GM19035 (cell line): ENCODE measurements at regions not wholly inside any gene's neighbourhood (a gene's known extent, or its start where the extent isn't known, plus 50 kb on each side); places are given as distances from the start of the nearest gene placed in this dataset.
"Not testable (repeated sequence)": the region's sequence is repeated elsewhere in the genome, so short reads cannot be mapped to it uniquely, and the experiment has no call there.

ENCODE experiments used
- ATAC-seq: cut with Tn5 transposase; IDR thresholded peaks from one replicate; pipeline ENCODE4 v1.9.1; 2021; ENCODE audit not compliant: unreplicated experiment

- no peak for ATAC-seq
These were observed 275.3 kb upstream of the UBE2E3 start for GRCh38 chr2:180705122-180705521.

DNA sequence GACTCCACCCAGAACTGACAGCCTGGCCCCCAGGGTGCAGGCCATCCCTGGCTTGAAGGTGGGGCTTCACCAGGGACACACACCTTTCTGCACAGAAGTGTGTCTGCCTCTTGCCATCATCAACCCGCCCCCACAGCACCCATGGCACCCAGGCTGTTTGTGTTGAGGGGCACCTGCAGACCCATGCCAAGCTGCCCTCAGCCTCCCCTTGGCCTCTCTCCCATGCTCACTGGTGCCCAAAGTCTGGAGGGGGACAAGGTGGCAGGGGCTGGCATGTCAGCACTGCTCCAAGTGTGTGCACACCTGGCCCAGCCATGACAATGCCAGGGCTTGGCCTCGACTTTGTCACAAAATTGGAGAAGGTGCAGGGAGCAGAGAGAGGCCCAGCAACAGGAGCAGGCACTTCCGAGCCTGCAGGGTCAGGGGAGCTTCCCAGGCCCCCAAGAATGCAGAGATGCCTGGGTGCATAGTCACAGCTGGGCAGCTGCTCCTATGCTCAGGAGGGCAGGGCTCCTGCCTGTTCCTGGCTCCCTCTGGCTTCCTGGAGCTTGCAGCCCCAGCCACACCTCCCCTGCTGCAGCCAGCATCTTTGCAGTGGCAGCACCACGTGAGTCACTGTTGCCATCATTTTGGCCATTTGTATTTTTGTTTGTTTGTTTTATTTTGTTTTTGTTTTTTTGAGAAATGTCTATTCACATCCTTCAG is 280.6 kb upstream of the UBE2E3 start:
- no peak for ATAC-seq

GRCh38 chr2:180698668-180699067 is 281.7 kb upstream of the UBE2E3 start:
- ATAC-seq: no peak

GRCh38 chr2:180695586-180696401 is 284.6 kb upstream of the UBE2E3 start:
- no peak for ATAC-seq

DNA sequence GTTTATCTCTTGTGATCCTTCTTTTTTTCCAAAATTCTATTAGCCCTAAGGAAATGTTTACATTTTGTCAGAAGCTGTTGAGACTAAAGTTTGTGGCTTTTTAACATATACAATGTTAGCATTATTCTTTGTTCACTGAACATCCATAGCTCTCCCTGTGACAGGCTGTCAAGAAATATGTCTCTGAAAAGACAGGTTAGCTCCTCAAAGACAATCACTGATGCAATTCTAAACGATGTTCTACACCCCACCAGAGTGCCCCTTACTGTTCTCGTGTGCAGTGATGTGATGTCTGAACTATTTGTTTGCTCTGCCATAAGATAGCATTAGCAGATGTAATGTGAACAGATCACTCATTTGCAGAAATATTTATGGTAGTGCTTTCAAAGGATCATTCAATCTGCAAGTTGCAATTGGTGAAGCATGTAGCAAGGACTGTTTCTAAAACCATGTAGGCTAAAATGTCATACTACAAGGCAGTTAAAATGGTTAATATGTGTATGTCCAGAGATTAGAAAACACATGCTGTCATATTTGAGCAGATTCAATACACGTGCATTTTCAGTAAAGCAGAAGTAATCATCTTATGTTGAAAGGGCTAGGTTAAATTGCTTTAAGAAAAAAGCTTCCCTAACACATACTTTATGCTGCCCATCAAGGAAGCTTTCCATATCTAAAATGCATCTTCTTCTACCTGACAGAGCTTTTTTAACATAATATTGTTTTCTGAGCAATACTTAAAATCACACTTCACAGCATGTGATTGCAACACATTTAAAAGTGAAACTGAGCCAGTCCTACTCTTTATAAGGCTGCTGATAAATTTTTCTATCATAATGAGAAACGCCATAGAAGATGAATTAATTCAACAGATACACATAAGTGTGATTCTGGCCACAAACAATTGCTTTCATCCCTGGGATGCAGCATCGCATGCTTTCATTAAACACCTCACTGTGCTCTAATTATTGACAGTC is 285.7 kb upstream of the UBE2E3 start:
- ATAC-seq: no peak

DNA sequence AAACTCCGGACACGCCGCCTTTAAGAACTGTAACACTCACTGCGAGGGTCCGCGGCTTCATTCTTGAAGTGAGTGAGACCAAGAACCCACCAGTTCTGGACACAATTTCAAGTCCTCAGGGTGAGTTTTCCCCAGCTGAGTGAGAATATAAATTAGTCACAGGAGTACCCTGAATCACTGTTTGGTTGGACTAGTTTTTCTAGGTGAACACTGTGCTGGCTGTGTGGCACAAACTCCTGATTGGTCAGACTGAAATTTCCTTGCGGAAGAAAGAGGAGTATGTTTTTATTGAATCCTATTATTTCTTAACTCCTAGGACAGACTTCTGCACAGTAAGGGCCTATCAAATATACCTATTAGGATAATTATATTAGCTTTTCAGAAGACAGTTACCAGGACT is 288.1 kb upstream of the UBE2E3 start:
- ATAC-seq: no peak

- ATAC-seq: not testable (repeated sequence)
These were observed 288.6 kb upstream of the UBE2E3 start for GRCh38 chr2:180691855-180692223.

GRCh38 chr2:180691186-180691854 is 289.1 kb upstream of the UBE2E3 start:
- not testable (repeated sequence) for ATAC-seq

DNA sequence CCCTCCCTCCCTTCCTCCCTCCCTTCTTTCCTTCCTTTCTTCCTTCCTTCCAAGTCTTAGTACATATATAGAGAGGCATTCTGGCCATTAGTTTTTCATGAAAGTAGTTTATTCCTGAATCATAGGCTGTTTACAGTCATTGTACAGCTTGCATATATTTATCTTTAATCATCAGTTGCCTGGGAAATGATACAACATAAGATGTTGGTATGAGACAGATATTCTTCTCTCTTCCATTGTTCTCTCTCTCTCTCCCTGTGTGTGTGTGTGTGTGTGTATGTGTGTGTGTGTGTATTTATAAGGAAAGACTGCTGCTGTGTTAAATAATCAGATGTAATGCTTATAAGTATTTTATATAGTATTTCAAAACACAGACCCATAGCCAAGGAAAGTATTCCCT is 289.8 kb upstream of the UBE2E3 start:
- no peak for ATAC-seq

GRCh38 chr2:180682871-180683270 is 297.5 kb upstream of the UBE2E3 start:
- no peak for ATAC-seq

DNA sequence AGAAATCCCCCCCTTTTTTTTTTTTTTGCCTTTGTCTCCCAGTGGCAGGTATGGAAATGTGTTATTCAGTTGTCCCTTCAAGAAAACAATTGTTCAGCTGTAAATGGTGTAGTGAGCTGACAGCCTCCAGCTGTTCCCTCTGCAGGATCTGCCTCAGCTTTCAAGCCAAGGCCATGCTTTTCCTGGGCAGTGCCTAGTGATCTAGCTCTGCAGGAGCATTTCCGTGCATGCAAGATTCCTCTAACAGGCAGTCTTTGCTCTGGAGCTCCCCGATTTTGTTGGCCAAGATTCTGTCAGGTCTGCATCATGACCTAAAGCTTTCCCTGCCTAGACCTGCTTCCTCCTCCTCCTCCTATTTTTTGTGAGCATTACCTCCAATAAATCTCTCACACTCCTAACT is 300.7 kb upstream of the UBE2E3 start:
- ATAC-seq: no peak

- ATAC-seq: no peak
These were observed 301.8 kb upstream of the UBE2E3 start for GRCh38 chr2:180678625-180678972.

DNA sequence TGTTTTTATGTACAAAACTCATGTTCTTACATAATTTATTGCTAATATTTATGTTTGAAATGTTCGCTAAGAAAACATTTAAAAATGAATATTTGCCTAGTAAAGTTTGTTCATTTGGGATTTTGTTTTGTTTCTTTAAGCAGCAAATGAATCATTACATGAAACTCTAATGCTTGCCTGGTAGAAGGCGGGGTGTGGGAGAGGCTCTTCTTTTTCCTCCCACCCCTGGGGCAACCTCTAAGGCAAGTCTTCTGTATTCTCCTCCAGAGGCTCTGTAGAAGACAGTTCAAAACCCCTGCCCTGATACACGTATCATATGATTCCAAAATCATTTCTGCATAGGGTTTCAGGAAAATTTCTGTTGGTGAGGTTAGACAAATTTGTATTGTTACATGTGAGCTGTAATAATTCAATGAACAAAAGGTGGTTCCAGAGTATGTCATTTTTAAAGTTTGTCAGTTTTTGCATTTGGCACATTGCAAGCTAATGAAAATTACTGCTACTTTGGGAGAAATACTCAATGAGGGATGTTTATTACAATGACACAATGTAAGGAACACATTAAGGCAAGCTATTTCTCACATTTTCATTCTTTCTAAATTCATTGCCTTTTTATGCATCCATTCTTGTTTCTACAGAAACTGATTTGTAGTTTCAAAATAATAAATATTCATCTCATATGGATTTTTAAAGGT is 302.3 kb upstream of the UBE2E3 start:
- ATAC-seq: no peak

GRCh38 chr2:180677200-180677599 is 303.2 kb upstream of the UBE2E3 start:
- no peak for ATAC-seq

DNA sequence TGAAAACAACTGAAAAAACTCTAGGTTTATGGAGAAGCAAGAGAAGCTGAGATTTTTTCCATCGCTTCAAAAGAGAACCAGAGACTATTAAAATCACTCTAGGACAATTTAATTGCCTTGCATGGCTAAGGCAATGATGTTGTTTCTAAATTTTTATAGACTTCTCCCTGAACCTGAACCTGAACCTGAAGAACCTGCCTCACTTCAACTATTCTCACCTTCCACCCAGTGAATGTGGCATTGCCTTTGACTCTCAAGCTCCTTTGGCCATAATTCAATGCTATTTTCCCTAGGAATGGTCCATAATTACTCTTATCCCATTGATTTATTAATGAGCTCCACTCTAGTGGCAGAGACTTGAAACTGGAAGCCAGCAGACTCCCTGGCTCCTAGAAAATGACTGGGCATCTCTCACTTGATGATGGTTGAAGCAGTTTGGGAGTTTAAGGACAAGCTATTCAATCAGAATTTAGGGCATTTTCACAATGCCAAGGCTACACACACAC is 303.8 kb upstream of the UBE2E3 start:
- ATAC-seq: no peak

GRCh38 chr2:180675170-180675569 is 305.2 kb upstream of the UBE2E3 start:
- no peak for ATAC-seq

DNA sequence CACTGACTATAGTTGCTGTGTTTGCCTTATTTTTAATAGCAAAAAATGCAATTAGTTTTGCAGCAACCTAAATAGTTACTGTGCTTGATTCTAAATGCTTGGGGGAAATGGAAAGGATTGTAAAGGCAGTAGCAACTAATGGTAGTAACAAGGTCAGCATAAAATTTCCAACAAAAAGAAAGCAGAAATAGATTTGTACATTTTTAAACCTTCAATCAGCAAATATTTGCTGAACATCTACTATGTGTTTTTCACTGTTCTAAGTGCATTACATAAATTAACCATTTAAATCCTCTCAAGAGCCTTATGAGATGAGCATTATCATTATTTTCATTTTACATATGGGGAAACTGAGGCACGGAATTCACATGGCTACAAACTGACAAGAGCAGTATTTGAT is 308.0 kb upstream of the UBE2E3 start:
- ATAC-seq: no peak

DNA sequence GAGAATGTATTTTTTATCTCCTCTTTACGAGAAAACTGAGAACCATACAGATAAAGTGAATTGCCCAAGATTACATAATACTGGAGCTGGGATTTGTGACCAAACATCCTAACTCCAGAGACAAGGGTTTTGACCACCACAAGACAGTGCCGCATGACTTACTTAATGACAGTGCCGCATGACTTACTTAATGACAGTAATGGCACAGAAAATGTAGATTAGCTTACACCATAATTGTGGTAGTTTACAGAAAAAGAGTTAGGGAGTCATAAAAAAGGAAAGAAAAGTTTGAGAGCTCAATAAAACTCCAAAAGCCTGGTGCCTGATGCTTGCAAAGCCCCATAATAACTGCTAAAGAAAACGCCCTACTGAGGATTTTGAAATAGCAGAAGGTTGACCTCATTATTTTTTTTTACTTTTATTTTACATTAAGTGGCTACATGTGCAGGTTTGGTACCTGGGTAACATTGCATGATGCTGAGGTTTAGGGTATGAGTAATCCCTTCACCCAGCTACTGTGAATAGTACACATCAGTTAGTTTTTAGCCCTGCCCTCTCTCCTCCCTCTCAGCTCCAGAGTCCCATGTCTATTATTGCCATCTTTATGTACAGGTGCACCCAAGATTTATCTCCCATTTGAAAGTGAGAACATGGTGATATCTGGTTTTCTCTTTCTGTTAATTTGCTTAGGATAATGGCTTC is 310.0 kb upstream of the UBE2E3 start:
- no peak for ATAC-seq

- ATAC-seq: no peak
These were observed 311.4 kb upstream of the UBE2E3 start for GRCh38 chr2:180669016-180669415.

DNA sequence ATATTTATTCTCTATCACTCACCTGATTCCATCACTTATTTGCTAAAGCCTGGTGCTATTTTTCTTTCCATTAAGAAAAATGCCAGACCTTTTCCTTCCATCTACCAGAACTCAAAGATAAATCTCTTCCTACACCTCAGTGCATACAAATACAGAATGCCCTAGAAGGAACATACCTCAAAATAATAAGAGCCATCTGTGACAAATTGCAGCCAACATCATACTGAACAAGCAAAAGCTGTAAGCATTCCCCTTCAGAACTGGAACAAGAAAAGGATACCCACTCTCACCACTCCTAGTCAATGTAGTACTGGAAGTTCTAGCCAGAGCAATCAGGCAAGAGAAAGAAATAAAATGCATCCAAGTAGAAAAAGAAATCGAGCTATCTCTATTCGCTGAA is 315.9 kb upstream of the UBE2E3 start:
- ATAC-seq: no peak
